Keratinocyte (primary cell): ENCODE measurements at regions not wholly inside any gene's neighbourhood (a gene's known extent, or its start where the extent isn't known, plus 50 kb on each side); places are given as distances from the start of the nearest gene placed in this dataset.

Source experiments
- CTCF ChIP-seq, 3 experiments: IDR thresholded peaks in 1 of 3; conservative IDR thresholded peaks in 1 of 3; optimal IDR thresholded peaks in 1 of 3; 2 replicates in 2 of 3; 3 replicates in 1 of 3; pipeline versions ENCODE3 to v1.5.1; 2011; ENCODE audit warnings: low read length in 3 of 3, mild to moderate bottlenecking in 3 of 3, moderate library complexity in 2 of 3, control low read depth in 1 of 3, inconsistent platforms in 1 of 3; ENCODE audit not compliant: insufficient read depth in 2 of 3; ENCODE audit errors: extremely low read depth in 1 of 3
- EZH2 ChIP-seq: IDR thresholded peaks from one replicate; pipeline ENCODE4 v1.6.1; 2012; ENCODE audit warnings: inconsistent platforms, mild to moderate bottlenecking, low read length, moderate library complexity

- TF ChIP-seq CTCF (optimal IDR thresholded peaks at IDR 0.05 in 1 of 3, IDR thresholded peaks at IDR 0.05 in 1 of 3, conservative IDR thresholded peaks at IDR 0.05 in 1 of 3; ENCODE audit: extremely low read depth in 1 of 3, insufficient read depth in 2 of 3, low read length in 3 of 3) = no peak
- no peak for TF ChIP-seq EZH2
These were observed 76.1 kb upstream of the GYPC start for GRCh38 chr2:126579868-126580267.
